OCI-LY7 (cell line): ENCODE measurements at regions not wholly inside any gene's neighbourhood (a gene's known extent, or its start where the extent isn't known, plus 50 kb on each side); places are given as distances from the start of the nearest gene placed in this dataset.

Source experiments
- BruUV-seq: library from RNA; stranded (reverse); fragments of 400-500 nt; replicated peaks from 2 replicates; lab custom pipeline; 2021; lab: Mats Ljungman, UMichigan
- CTCF ChIA-PET: fragments of 300-600 bp; sonication (Branson Sonifier 250); formaldehyde crosslinking; loops from one replicate; lab custom pipeline; 2022; ENCODE audit warnings: antibody characterized with exemption; ENCODE audit not compliant: unreplicated experiment; lab: Charles Lee
- POLR2A ChIA-PET: fragments of 300-600 bp; sonication (Branson Sonifier 250); formaldehyde crosslinking; loops from one replicate; lab custom pipeline; 2022; ENCODE audit warnings: antibody characterized with exemption; lab: Charles Lee
- DNase-seq: peaks from one replicate; pipeline ENCODE4 v3.0.0-alpha.2; 2015; ENCODE audit warnings: low spot score
- H2AFZ ChIP-seq: fragments of 200-600 bp; sonication (generic), shearing (Covaris generic); 2 replicates; pipeline ENCODE4 v1.6.1; 2014; ENCODE audit warnings: mild to moderate bottlenecking, antibody characterized with exemption, low read length, moderate library complexity
- H3K27ac ChIP-seq: fragments of 200-600 bp; sonication (generic); 2 replicates; pipeline ENCODE4 v1.5.1; 2014; ENCODE audit warnings: mixed run types, low read depth, mild to moderate bottlenecking, moderate library complexity, low read length, inconsistent platforms; ENCODE audit not compliant: poor library complexity, severe bottlenecking
- H3K36me3 ChIP-seq: fragments of 200-600 bp; sonication (generic); 2 replicates; pipeline ENCODE4 v1.6.1; 2014; ENCODE audit warnings: mild to moderate bottlenecking, antibody characterized with exemption, low read length, moderate library complexity, mixed read lengths; ENCODE audit not compliant: insufficient read depth
- H3K4me1 ChIP-seq: fragments of 200-600 bp; sonication (generic); 2 replicates; pipeline ENCODE4 v1.5.1; 2014; ENCODE audit warnings: mild to moderate bottlenecking, low read length; ENCODE audit not compliant: insufficient read depth, poor library complexity, severe bottlenecking
- H3K4me2 ChIP-seq: fragments of 200-600 bp; sonication (generic); 2 replicates; pipeline ENCODE4 v1.6.1; 2014; ENCODE audit warnings: mild to moderate bottlenecking, low read length
- H3K4me3 ChIP-seq: fragments of 200-600 bp; sonication (generic); 2 replicates; pipeline ENCODE4 v1.5.1; 2014; ENCODE audit warnings: mild to moderate bottlenecking, low read depth, low read length; ENCODE audit not compliant: poor library complexity, severe bottlenecking
- H3K79me2 ChIP-seq: fragments of 200-600 bp; sonication (generic); 2 replicates; pipeline ENCODE4 v1.6.1; 2016; ENCODE audit warnings: low read depth, mild to moderate bottlenecking, low read length, moderate library complexity, mixed read lengths; ENCODE audit not compliant: insufficient read depth
- H3K9me2 ChIP-seq: fragments of 200-600 bp; sonication (generic); 2 replicates; pipeline ENCODE4 v1.6.1; 2016; ENCODE audit warnings: mild to moderate bottlenecking, low read length, mixed read lengths; ENCODE audit not compliant: insufficient read depth
- H3K9me3 ChIP-seq: fragments of 200-600 bp; sonication (generic); 2 replicates; pipeline ENCODE4 v1.6.1; 2014; ENCODE audit warnings: mild to moderate bottlenecking, mixed run types, low read length, mixed read lengths
- H4K20me1 ChIP-seq: fragments of 200-600 bp; sonication (generic); 2 replicates; pipeline ENCODE4 v1.6.1; 2014; ENCODE audit warnings: mild to moderate bottlenecking, antibody characterized with exemption, low read length, moderate library complexity, mixed read lengths; ENCODE audit not compliant: insufficient read depth
- CTCF ChIP-seq: fragments of 200-600 bp; sonication (generic); conservative IDR thresholded peaks from 2 replicates; pipeline ENCODE4 v1.5.1; 2014; ENCODE audit warnings: mild to moderate bottlenecking, antibody characterized with exemption, low read length, moderate library complexity, mixed read lengths
- EZH2phosphoT487 ChIP-seq: fragments of 200-600 bp; sonication (generic); IDR thresholded peaks from 2 replicates; pipeline ENCODE4 v1.6.1; 2018; ENCODE audit warnings: low read depth, borderline replicate concordance, mild to moderate bottlenecking, mixed run types, antibody characterized with exemption, low read length, moderate library complexity, mixed read lengths
- intact Hi-C: fragments of 100-400 bp; cut with micrococcal nuclease; formaldehyde crosslinking; loops from one replicate; pipeline ENCODE4 v1.10.0; 2022; ENCODE audit not compliant: unreplicated experiment

- TF ChIP-seq EZH2phosphoT487 = no peak
- no peak for TF ChIP-seq CTCF
- H3K9me2 ChIP-seq = no peaks in the 10 kb centered on the region
- H3K27ac ChIP-seq = no peak overlapping the region
- ChIA-PET POLR2A (no interaction called here), CTCF (no interaction called here)
- no peaks in the 10 kb centered on the region for H3K79me2 ChIP-seq
- no peak overlapping the region for H3K4me3 ChIP-seq
- H2AFZ ChIP-seq = no peak overlapping the region
- no peaks in the 10 kb centered on the region for H3K4me1 ChIP-seq
- DNase-seq = no peak
- H3K4me2 ChIP-seq = no peak overlapping the region
- no peaks in the 10 kb centered on the region for H3K36me3 ChIP-seq
- intact Hi-C loops = no loop called here
- no peaks in the 10 kb centered on the region for H3K9me3 ChIP-seq
- no TSS peak for BruUV-seq
- H4K20me1 ChIP-seq = no peaks in the 10 kb centered on the region
Measured at GRCh38 chr22:48405741-48406140, 1421.9 kb downstream of the BRD1 start.

GRCh38 chr22:48404801-48405447 lies 1422.7 kb downstream of the BRD1 start:
- H3K4me2 ChIP-seq = no peak overlapping the region
- H4K20me1 ChIP-seq = no peaks in the 10 kb centered on the region
- TF ChIP-seq CTCF = no peak
- TF ChIP-seq EZH2phosphoT487 = no peak
- POLR2A ChIA-PET = no interaction called here
- CTCF ChIA-PET = no interaction called here
- DNase-seq = no peak
- no peaks in the 10 kb centered on the region for H3K79me2 ChIP-seq
- no peaks in the 10 kb centered on the region for H3K9me3 ChIP-seq
- H3K9me2 ChIP-seq = no peaks in the 10 kb centered on the region
- intact Hi-C loops = no loop called here
- no peaks in the 10 kb centered on the region for H3K4me1 ChIP-seq
- no TSS peak for BruUV-seq
- no peaks in the 10 kb centered on the region for H3K36me3 ChIP-seq
- H3K27ac ChIP-seq = no peak overlapping the region
- no peak overlapping the region for H3K4me3 ChIP-seq
- no peak overlapping the region for H2AFZ ChIP-seq

- Histone ChIP-seq H3K79me2 (no peaks in the 10 kb centered on the region), H4K20me1 (no peaks in the 10 kb centered on the region), H2AFZ (no peak overlapping the region), H3K36me3 (no peaks in the 10 kb centered on the region), H3K4me1 (no peaks in the 10 kb centered on the region), H3K9me2 (no peaks in the 10 kb centered on the region), H3K4me2 (no peak overlapping the region), H3K27ac (no peak overlapping the region), H3K4me3 (no peak overlapping the region), H3K9me3 (no peaks in the 10 kb centered on the region)
- intact Hi-C loops = no loop called here
- ChIA-PET CTCF (no interaction called here), POLR2A (interaction anchor here (0.6 kb wide), 1 partner anchor 9 kb away, joined by 3 read pairs; no protein-coding TSS in a partner anchor)
- DNase-seq = no peak
- BruUV-seq = no TSS peak
- TF ChIP-seq CTCF (no peak), EZH2phosphoT487 (no peak)
Measured at GRCh38 chr22:48403521-48404403, 1423.9 kb downstream of the BRD1 start.
